ENCODE measurements at regions not wholly inside any gene's neighbourhood (a gene's known extent, or its start where the extent isn't known, plus 50 kb on each side); places are given as distances from the start of the nearest gene placed in this dataset.

DNA sequence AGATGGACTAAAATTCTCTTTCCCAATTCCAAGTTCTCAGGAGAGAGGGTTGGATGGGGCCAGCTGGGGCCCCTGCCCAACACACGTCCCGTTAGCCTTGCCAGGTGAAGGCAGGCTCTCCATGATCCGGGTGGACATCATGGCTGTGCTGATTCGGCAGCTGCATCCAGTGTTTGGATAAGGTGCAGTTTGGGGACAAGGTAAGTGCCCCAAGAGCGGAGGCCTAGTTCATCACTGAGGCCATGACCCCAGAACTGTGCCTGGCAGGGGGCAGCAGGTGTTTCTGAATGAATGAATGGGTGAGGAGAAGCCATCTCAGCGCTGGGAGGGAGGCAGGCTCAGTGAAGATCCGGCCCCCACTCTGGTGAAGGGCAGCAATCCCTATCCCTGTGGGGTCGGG, 520.4 kb downstream of the TBC1D22A start:
- TF ChIP-seq POLR2AphosphoS5 (IDR thresholded peaks at IDR 0.05; ENCODE audit: low read depth) (no peak), GABPA (IDR thresholded peaks at IDR 0.05; ENCODE audit: low read depth) (no peak)
- TF ChIP-seq, protein P1, sequence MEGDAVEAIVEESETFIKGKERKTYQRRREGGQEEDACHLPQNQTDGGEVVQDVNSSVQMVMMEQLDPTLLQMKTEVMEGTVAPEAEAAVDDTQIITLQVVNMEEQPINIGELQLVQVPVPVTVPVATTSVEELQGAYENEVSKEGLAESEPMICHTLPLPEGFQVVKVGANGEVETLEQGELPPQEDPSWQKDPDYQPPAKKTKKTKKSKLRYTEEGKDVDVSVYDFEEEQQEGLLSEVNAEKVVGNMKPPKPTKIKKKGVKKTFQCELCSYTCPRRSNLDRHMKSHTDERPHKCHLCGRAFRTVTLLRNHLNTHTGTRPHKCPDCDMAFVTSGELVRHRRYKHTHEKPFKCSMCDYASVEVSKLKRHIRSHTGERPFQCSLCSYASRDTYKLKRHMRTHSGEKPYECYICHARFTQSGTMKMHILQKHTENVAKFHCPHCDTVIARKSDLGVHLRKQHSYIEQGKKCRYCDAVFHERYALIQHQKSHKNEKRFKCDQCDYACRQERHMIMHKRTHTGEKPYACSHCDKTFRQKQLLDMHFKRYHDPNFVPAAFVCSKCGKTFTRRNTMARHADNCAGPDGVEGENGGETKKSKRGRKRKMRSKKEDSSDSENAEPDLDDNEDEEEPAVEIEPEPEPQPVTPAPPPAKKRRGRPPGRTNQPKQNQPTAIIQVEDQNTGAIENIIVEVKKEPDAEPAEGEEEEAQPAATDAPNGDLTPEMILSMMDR (IDR thresholded peaks at IDR 0.05; ENCODE audit: insufficient read depth, low read length) = no peak
- TF ChIP-seq, protein P2, sequence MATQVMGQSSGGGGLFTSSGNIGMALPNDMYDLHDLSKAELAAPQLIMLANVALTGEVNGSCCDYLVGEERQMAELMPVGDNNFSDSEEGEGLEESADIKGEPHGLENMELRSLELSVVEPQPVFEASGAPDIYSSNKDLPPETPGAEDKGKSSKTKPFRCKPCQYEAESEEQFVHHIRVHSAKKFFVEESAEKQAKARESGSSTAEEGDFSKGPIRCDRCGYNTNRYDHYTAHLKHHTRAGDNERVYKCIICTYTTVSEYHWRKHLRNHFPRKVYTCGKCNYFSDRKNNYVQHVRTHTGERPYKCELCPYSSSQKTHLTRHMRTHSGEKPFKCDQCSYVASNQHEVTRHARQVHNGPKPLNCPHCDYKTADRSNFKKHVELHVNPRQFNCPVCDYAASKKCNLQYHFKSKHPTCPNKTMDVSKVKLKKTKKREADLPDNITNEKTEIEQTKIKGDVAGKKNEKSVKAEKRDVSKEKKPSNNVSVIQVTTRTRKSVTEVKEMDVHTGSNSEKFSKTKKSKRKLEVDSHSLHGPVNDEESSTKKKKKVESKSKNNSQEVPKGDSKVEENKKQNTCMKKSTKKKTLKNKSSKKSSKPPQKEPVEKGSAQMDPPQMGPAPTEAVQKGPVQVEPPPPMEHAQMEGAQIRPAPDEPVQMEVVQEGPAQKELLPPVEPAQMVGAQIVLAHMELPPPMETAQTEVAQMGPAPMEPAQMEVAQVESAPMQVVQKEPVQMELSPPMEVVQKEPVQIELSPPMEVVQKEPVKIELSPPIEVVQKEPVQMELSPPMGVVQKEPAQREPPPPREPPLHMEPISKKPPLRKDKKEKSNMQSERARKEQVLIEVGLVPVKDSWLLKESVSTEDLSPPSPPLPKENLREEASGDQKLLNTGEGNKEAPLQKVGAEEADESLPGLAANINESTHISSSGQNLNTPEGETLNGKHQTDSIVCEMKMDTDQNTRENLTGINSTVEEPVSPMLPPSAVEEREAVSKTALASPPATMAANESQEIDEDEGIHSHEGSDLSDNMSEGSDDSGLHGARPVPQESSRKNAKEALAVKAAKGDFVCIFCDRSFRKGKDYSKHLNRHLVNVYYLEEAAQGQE (IDR thresholded peaks at IDR 0.05; ENCODE audit: insufficient replicate concordance, low read depth) = no peak

All from HL-60 (cell line).